Brain microvascular endothelial cell (primary cell): ENCODE measurements at regions not wholly inside any gene's neighbourhood (a gene's known extent, or its start where the extent isn't known, plus 50 kb on each side); places are given as distances from the start of the nearest gene placed in this dataset.

Experiments used
- DNase-seq: peaks from one replicate; pipeline ENCODE4 v3.0.0-alpha.2; 2020
- H3K27ac ChIP-seq: fragments of 250-450 bp; sonication (Bioruptor Pico); 2 replicates; pipeline ENCODE4 v1.5.1; 2020; ENCODE audit warnings: mild to moderate bottlenecking, moderate library complexity
- H3K27me3 ChIP-seq: fragments of 250-450 bp; sonication (Bioruptor Pico); replicated peaks from 2 replicates; pipeline ENCODE4 v1.5.1; 2020; ENCODE audit warnings: mild to moderate bottlenecking
- H3K36me3 ChIP-seq: fragments of 250-450 bp; sonication (Bioruptor Pico); replicated peaks from 2 replicates; pipeline ENCODE4 v1.5.1; 2020; ENCODE audit warnings: mild to moderate bottlenecking
- H3K4me3 ChIP-seq: 2 replicates; pipeline ENCODE4 v1.5.1; 2011; ENCODE audit warnings: low read depth, mild to moderate bottlenecking, control low read depth, low read length, moderate library complexity
- in situ Hi-C: cut with HindIII; loops from 2 replicates; pipeline ENCODE4 v1.10.0; 2017; ENCODE audit warnings: low sequenced_read_pairs, low pct_ligation_motif_present
- TF ChIP-seq, protein P1 (sequence below): IDR thresholded peaks from 2 replicates; pipeline ENCODE4 v1.5.1; 2011; ENCODE audit warnings: low read depth, mild to moderate bottlenecking, moderate library complexity, low read length, control low read depth, inconsistent platforms; ENCODE audit errors: missing control alignments

DNA sequence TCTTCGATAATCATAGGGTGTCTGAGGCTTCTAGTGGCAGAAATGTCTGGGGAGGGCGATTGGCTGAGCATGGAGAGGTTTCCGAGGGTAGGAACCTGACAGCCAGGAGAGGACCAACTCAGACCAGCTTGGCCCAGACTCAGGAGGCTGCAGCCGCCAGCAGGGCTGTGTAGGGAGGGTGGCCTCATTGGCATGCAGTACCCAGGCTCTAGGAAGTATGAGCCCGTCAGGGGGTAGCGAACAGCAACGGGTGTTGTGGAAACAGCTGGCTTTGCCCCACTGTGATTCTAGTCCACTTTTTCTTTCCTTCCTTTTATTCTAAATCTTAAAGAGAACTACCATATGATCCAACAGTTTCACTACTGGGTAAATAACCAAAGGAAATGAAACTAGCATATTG lies 103.3 kb downstream of the DIRAS3 start:
- Histone ChIP-seq H3K36me3 (no peaks in the 10 kb centered on the region), H3K27me3 (no peaks in the 10 kb centered on the region), H3K27ac (no peak overlapping the region), H3K4me3 (no peak overlapping the region)
- TF ChIP-seq, protein P1, sequence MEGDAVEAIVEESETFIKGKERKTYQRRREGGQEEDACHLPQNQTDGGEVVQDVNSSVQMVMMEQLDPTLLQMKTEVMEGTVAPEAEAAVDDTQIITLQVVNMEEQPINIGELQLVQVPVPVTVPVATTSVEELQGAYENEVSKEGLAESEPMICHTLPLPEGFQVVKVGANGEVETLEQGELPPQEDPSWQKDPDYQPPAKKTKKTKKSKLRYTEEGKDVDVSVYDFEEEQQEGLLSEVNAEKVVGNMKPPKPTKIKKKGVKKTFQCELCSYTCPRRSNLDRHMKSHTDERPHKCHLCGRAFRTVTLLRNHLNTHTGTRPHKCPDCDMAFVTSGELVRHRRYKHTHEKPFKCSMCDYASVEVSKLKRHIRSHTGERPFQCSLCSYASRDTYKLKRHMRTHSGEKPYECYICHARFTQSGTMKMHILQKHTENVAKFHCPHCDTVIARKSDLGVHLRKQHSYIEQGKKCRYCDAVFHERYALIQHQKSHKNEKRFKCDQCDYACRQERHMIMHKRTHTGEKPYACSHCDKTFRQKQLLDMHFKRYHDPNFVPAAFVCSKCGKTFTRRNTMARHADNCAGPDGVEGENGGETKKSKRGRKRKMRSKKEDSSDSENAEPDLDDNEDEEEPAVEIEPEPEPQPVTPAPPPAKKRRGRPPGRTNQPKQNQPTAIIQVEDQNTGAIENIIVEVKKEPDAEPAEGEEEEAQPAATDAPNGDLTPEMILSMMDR = no peak
- in situ Hi-C loops = no loop called here
- DNase-seq = no peak

DNA sequence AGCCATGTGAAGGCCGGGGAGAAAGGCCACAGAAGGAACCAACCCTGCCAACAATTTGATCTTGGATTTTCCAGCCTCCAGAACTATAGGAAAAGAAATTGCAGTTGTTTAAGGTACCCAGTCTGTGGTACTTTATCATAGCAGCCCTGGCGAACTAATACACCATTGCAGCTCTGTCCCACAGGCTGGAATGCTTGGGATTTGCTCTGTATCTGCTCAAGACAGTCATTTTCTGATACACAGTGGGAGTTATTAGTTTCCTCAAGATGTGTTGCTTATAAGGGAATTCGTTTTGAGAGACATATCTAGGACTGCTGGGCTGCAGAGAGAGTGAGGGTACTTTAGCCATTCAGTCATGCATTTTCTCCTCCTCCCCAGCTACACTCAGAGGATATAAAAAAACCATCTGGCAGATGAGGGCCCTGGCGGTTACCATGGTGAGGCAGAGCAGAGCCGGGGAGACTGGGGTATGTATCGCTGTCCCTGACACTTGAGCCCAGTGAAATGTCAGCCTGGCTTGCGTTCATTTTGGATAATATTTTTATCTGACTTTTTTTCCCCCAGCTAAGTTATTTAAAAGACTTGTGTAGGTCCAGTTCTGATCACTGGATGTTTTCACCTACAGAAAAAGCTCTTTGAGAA lies 104.6 kb downstream of the DIRAS3 start:
- in situ Hi-C loops = no loop called here
- Histone ChIP-seq H3K4me3 (no peak overlapping the region), H3K27me3 (no peaks in the 10 kb centered on the region), H3K27ac (no peak overlapping the region), H3K36me3 (no peaks in the 10 kb centered on the region)
- TF ChIP-seq, protein P1 = no peak
- DNase-seq = no peak

DNA sequence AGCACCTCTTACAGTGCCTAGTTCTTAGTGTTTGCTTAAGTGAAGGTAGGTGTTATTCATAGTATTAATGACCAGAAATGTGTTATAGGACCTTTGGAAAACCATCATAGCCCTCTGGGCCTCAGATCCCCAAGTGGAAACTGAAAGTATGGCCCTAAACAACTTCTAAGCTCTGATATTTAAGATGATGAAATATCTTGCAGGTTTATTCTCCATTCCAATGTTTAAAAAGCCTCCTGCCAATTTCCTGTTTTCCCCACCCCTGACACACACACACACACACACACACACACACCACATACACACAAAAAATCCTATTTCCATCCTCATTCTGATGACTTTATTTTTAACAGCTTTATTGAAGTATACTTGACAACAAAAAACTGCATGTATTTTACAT lies 108.2 kb downstream of the DIRAS3 start:
- TF ChIP-seq, protein P1 = no peak
- Histone ChIP-seq H3K27me3 (no peaks in the 10 kb centered on the region), H3K27ac (no peak overlapping the region), H3K36me3 (no peaks in the 10 kb centered on the region), H3K4me3 (no peak overlapping the region)
- in situ Hi-C loops = no loop called here
- DNase-seq = no peak

DNA sequence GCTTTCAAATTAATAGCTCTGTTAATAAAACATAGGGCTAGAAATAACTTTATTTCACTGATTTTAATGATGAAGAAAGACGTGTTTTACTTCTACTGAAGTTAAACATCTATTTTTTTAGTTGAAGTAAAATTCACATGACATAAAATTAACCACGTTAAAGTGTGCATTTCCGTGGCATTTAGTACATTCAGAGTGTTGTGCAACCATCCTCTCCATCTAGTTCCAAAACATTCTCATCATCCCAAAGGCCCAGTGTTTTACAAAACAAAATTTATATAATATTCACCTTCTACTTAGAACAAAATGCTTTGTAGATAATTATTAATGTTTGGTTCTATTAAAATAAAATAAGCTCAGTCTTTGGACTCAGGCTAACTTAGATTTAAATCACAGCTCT lies 108.5 kb upstream of the GNG12 start:
- no peaks in the 10 kb centered on the region for H3K27me3 ChIP-seq
- no peak for DNase-seq
- in situ Hi-C loops = no loop called here

DNA sequence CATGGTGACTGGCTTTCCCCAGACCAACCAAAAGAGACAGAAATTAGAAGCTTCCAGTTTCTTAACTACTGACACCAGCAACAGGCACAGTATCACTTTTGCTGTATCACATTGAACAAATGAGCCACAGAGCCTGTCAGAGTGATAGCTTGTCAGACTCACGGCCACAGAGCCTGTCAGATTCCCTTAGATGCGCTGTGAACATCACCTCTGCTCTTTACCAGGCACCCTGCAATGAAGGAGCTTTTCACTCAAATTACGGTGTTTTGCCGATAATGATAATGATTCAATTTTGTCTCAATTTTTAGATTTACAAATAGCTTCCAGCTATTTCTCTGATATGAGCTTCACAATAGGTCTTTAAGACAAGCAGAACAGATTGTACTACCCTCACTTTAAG lies 107.9 kb upstream of the GNG12 start:
- H3K27me3 ChIP-seq = no peaks in the 10 kb centered on the region
- H3K4me3 ChIP-seq = no peak overlapping the region
- in situ Hi-C loops = no loop called here
- no peak overlapping the region for H3K27ac ChIP-seq
- no peak for DNase-seq
- TF ChIP-seq, protein P1 = no peak
- no peaks in the 10 kb centered on the region for H3K36me3 ChIP-seq

More for the DNA sequence above, 108.5 kb upstream of the GNG12 start:
- TF ChIP-seq, protein P1 = no peak
- Histone ChIP-seq H3K27ac (no peak overlapping the region), H3K4me3 (no peak overlapping the region), H3K36me3 (no peaks in the 10 kb centered on the region)

DNA sequence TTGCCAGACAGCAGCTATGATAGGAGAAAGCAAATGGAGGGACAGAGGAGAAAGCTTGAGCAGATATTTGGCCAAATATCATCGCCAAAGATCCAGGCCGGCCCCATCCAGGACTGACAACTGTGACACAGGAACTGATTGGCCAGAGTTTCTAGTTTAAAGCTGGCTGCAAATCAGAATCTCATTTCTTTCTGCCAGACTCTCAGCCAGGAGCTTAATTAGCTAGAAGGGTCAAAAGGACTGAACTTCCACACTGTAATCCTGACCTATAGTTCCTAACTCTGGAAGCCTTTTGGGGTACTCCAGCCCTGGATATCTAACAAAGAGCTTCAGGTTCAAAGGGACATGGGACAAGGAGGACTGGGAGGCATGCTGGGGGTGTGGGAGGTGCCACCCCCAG lies 106.7 kb upstream of the GNG12 start:
- no peaks in the 10 kb centered on the region for H3K27me3 ChIP-seq
- TF ChIP-seq, protein P1 = no peak
- DNase-seq = no peak
- in situ Hi-C loops = no loop called here
- no peak overlapping the region for H3K27ac ChIP-seq
- no peak overlapping the region for H3K4me3 ChIP-seq
- H3K36me3 ChIP-seq = no peaks in the 10 kb centered on the region
